H1 (cell line): ENCODE measurements at regions not wholly inside any gene's neighbourhood (a gene's known extent, or its start where the extent isn't known, plus 50 kb on each side); places are given as distances from the start of the nearest gene placed in this dataset.

ENCODE experiments used
- RBBP5 ChIP-seq: IDR thresholded peaks from 2 replicates; pipeline ENCODE4 v1.7.1; 2012; ENCODE audit warnings: low read depth, mild to moderate bottlenecking, inconsistent platforms, low read length, moderate library complexity, borderline replicate concordance
- TEAD4 ChIP-seq: IDR thresholded peaks from 2 replicates; pipeline ENCODE4 v1.6.1; 2012; ENCODE audit warnings: low read depth, low read length, inconsistent platforms, mixed read lengths

DNA sequence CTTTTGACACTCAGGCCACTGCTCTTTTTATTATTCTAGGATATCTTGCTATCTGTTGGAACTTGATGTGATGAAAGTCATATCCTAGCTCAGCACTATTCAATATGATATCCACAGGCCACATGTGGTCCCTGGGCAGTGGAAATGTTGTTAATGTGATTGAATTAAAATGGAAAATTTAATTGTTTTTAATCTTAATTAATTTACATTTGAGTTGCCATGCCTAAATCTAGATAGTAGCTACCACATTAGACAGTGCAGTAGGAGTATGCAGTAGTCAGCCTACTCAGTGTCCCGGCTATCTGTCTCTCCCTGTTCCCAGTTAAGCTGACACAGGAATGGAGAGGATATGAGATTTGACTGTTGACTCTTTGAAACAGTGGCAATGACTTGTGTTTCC is 460.2 kb downstream of the GBE1 start (continued):
- no peak for TF ChIP-seq RBBP5
- TF ChIP-seq TEAD4, result no peak
